GM08714 (cell line): ENCODE measurements at regions not wholly inside any gene's neighbourhood (a gene's known extent, or its start where the extent isn't known, plus 50 kb on each side); places are given as distances from the start of the nearest gene placed in this dataset.
"Not testable (repeated sequence)": the region's sequence is repeated elsewhere in the genome, so short reads cannot be mapped to it uniquely, and the experiment has no call there.

Experiments
- H3K4me3 ChIP-seq: fragments of 200-500 bp; sonication (Bioruptor generic); 2 replicates; pipeline ENCODE4 v1.5.1; 2014; ENCODE audit warnings: mild to moderate bottlenecking, low read length, inconsistent platforms
- ZNF274 ChIP-seq: IDR thresholded peaks from 2 replicates; pipeline ENCODE4 v1.6.1; 2012; ENCODE audit warnings: mild to moderate bottlenecking, low read depth, low read length

- not testable (repeated sequence) for H3K4me3 ChIP-seq
Measured at GRCh38 chr6:86872810-86873209, 64.5 kb upstream of the HTR1E start.

- no peak overlapping the region for H3K4me3 ChIP-seq
- no peak for TF ChIP-seq ZNF274
Measured at GRCh38 chr6:86871681-86872080, 65.6 kb upstream of the HTR1E start.

- H3K4me3 ChIP-seq = no peak overlapping the region
- no peak for TF ChIP-seq ZNF274
Measured at GRCh38 chr6:86869500-86869899, 67.8 kb upstream of the HTR1E start.

- H3K4me3 ChIP-seq = no peak overlapping the region
- no peak for TF ChIP-seq ZNF274
Measured at GRCh38 chr6:86859513-86859912, 77.8 kb upstream of the HTR1E start.

GRCh38 chr6:86858970-86859369 lies 78.4 kb upstream of the HTR1E start:
- no peak for TF ChIP-seq ZNF274

GRCh38 chr6:86857783-86858182 lies 79.5 kb upstream of the HTR1E start:
- no peak for TF ChIP-seq ZNF274
- H3K4me3 ChIP-seq = no peak overlapping the region

More at GRCh38 chr6:86858970-86859369, 78.4 kb upstream of the HTR1E start:
- H3K4me3 ChIP-seq = no peak overlapping the region

GRCh38 chr6:86856937-86857563 lies 80.3 kb upstream of the HTR1E start:
- H3K4me3 ChIP-seq = no peak overlapping the region
- no peak for TF ChIP-seq ZNF274

GRCh38 chr6:86856379-86856778 lies 80.9 kb upstream of the HTR1E start:
- H3K4me3 ChIP-seq = no peak overlapping the region
- TF ChIP-seq ZNF274 = no peak

GRCh38 chr6:86848986-86849385 lies 88.3 kb upstream of the HTR1E start:
- no peak for TF ChIP-seq ZNF274
- H3K4me3 ChIP-seq = no peak overlapping the region

GRCh38 chr6:86832686-86833085 lies 104.6 kb upstream of the HTR1E start:
- no peak overlapping the region for H3K4me3 ChIP-seq
- TF ChIP-seq ZNF274 = no peak

GRCh38 chr6:86825436-86825835 lies 111.9 kb upstream of the HTR1E start:
- TF ChIP-seq ZNF274 = no peak
- no peak overlapping the region for H3K4me3 ChIP-seq

GRCh38 chr6:86822747-86823146 lies 114.6 kb upstream of the HTR1E start:
- H3K4me3 ChIP-seq = no peak overlapping the region
- TF ChIP-seq ZNF274 = no peak

- no peak for TF ChIP-seq ZNF274
- no peak overlapping the region for H3K4me3 ChIP-seq
Measured at GRCh38 chr6:86820750-86821149, 116.6 kb upstream of the HTR1E start.

- no peak for TF ChIP-seq ZNF274
Measured at GRCh38 chr6:86793649-86794048, 143.7 kb upstream of the HTR1E start.

GRCh38 chr6:86791476-86791875 lies 145.9 kb upstream of the HTR1E start:
- no peak overlapping the region for H3K4me3 ChIP-seq
- no peak for TF ChIP-seq ZNF274

More at GRCh38 chr6:86793649-86794048, 143.7 kb upstream of the HTR1E start:
- H3K4me3 ChIP-seq = no peak overlapping the region

- TF ChIP-seq ZNF274 = no peak
- H3K4me3 ChIP-seq = no peak overlapping the region
Measured at GRCh38 chr6:86789779-86790411, 147.4 kb upstream of the HTR1E start.
